ENCODE measurements at regions not wholly inside any gene's neighbourhood (a gene's known extent, or its start where the extent isn't known, plus 50 kb on each side); places are given as distances from the start of the nearest gene placed in this dataset.

- Histone ChIP-seq H4K5ac (ENCODE audit: insufficient read length, low read depth, low read length) (no peak overlapping the region), H3K9ac (replicated peaks in 1 of 4; ENCODE audit: extremely low read depth in 1 of 4, low read depth in 3 of 4, low read length in 3 of 4) (no peak overlapping the region), H2BK20ac (ENCODE audit: low read length) (no peak overlapping the region), H2AFZ (ENCODE audit: low read length) (no peak overlapping the region), H4K8ac (ENCODE audit: extremely low read depth, insufficient read depth, low read length) (no peak overlapping the region), H4K20me1 (replicated peaks in 1 of 2; ENCODE audit: control insufficient read depth in 1 of 2, insufficient read depth in 2 of 2, low read length in 2 of 2) (no peaks in the 10 kb centered on the region), H3K9me3 (ENCODE audit: insufficient read depth in 2 of 2, low read depth in 1 of 2, low read length in 1 of 2) (no peaks in the 10 kb centered on the region), H3K23me2 (ENCODE audit: low read depth, low read length) (no peaks in the 10 kb centered on the region; the same call in 1 of the 2 replicates), H3K4me3 (ENCODE audit: extremely low read depth in 1 of 4, insufficient read depth in 2 of 4, low read depth in 3 of 4, low read length in 4 of 4) (no peak overlapping the region), H3K18ac (ENCODE audit: extremely low read depth, low read length) (no peak overlapping the region), H3K56ac (replicated peaks; ENCODE audit: insufficient read length, low read depth, low read length) (no peak overlapping the region), H3K23ac (ENCODE audit: insufficient read length) (no peak overlapping the region), H3K14ac (ENCODE audit: insufficient read length) (no peak overlapping the region), H3K4me1 (replicated peaks in 1 of 4; ENCODE audit: control insufficient read depth in 3 of 4, insufficient read depth in 4 of 4, low read length in 3 of 4) (peaks cover 0 to 5% (median 1%) of the 10 kb centered on the region in 4 experiments; a peak in 3 of 7 replicates), H3K4ac (replicated peaks; ENCODE audit: insufficient read length, low read depth, low read length) (no peak overlapping the region), H2BK120ac (replicated peaks; ENCODE audit: low read depth, low read length) (no peak overlapping the region), H3K27me3 (replicated peaks in 1 of 4; ENCODE audit: control insufficient read depth in 3 of 4, extremely low read depth in 1 of 4, insufficient read depth in 3 of 4, low read length in 3 of 4) (no peaks in the 10 kb centered on the region), H2AK5ac (ENCODE audit: low read depth, low read length) (no peak overlapping the region), H2BK12ac (ENCODE audit: low read depth, low read length) (no peak overlapping the region), H3K79me1 (ENCODE audit: low read depth, low read length) (no peaks in the 10 kb centered on the region), H3K36me3 (ENCODE audit: control insufficient read depth in 2 of 4, insufficient read depth in 4 of 4, low read length in 3 of 4) (no peaks in the 10 kb centered on the region), H2BK5ac (ENCODE audit: low read depth, low read length) (no peak overlapping the region), H2BK15ac (ENCODE audit: low read length) (no peak overlapping the region), H3K27ac (ENCODE audit: low read depth, low read length) (no peak overlapping the region), H4K91ac (replicated peaks; ENCODE audit: insufficient read length, low read length) (no peak overlapping the region), H3K79me2 (ENCODE audit: control insufficient read depth in 1 of 2, insufficient read depth in 2 of 2, low read length in 2 of 2) (no peaks in the 10 kb centered on the region), H3K4me2 (ENCODE audit: insufficient read depth in 1 of 2, low read depth in 2 of 2, low read length in 2 of 2) (no peak overlapping the region)
- FAIRE-seq (no peak), DNase-seq (ENCODE audit: low read depth in 1 of 2, low spot score in 2 of 2) (no peak)
- CTCF ChIA-PET (ENCODE audit: partially characterized antibody), result interaction anchor here (0.8 to 3.3 kb wide), 4 partner anchors 11 to 129 kb away, joined by 3 to 11 read pairs (median 4); no protein-coding TSS in a partner anchor
- TF ChIP-seq HDAC6 (IDR thresholded peaks at IDR 0.05; ENCODE audit: low read depth, low read length) (no peak), NRF1 (IDR thresholded peaks at IDR 0.05; ENCODE audit: low read depth, low read length) (no peak), SIN3A (conservative IDR thresholded peaks at IDR 0.05 in 1 of 2, IDR thresholded peaks at IDR 0.05 in 1 of 2; ENCODE audit: low read depth in 1 of 2, low read length in 2 of 2) (no peak), YY1 (IDR thresholded peaks at IDR 0.05; ENCODE audit: low read depth, low read length) (no peak), CHD2 (IDR thresholded peaks at IDR 0.05; ENCODE audit: low read length) (no peak), JUND (IDR thresholded peaks at IDR 0.05; ENCODE audit: low read length) (no peak), CREB1 (IDR thresholded peaks at IDR 0.05) (no peak)
- TF ChIP-seq, protein P1, sequence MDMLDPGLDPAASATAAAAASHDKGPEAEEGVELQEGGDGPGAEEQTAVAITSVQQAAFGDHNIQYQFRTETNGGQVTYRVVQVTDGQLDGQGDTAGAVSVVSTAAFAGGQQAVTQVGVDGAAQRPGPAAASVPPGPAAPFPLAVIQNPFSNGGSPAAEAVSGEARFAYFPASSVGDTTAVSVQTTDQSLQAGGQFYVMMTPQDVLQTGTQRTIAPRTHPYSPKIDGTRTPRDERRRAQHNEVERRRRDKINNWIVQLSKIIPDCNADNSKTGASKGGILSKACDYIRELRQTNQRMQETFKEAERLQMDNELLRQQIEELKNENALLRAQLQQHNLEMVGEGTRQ (IDR thresholded peaks at IDR 0.05; ENCODE audit: low read length), result no peak
- 91% methylated on average over 2 of the region's 2 CpGs; no CpG with 5 or more reads in 1 of the 2 experiments for WGBS, 2 experiments (ENCODE audit: extremely low coverage in 1 of 2, insufficient coverage in 1 of 2, insufficient read length in 1 of 2, insufficient replicate concordance in 2 of 2, low coverage in 1 of 2, low lambda C conversion rate in 2 of 2, missing lambda C conversion rate in 1 of 2)
- POLR2A ChIA-PET (ENCODE audit: partially characterized antibody), result no interaction called here
Observed at GRCh38 chr3:150054635-150055034, 83.9 kb upstream of the PFN2 start.
